Uterus (tissue), 3 donors: ENCODE measurements at regions not wholly inside any gene's neighbourhood (a gene's known extent, or its start where the extent isn't known, plus 50 kb on each side); places are given as distances from the start of the nearest gene placed in this dataset.

Experiments used
- DNase-seq, 2 donors: peaks; one replicate each; pipeline ENCODE4 v3.0.0-alpha.2; 2019 to 2020
- H3K27ac ChIP-seq, 2 donors: fragments of 200-600 bp; sonication (generic); 1 replicate in 1 of 2; 2 replicates in 1 of 2; pipeline ENCODE4 v1.5.1; 2016 to 2018
- H3K27me3 ChIP-seq, 2 donors: fragments of 200-600 bp; sonication (generic); one replicate each; pipeline ENCODE4 v1.5.1; 2018 to 2019; ENCODE audit warnings: control low read depth in 1 of 2
- H3K36me3 ChIP-seq, 2 donors: fragments of 200-600 bp; sonication (generic); one replicate each; pipeline ENCODE4 v1.5.1; 2019; ENCODE audit warnings: control low read depth in 1 of 2
- H3K4me1 ChIP-seq, 2 donors: fragments of 200-600 bp; sonication (generic); one replicate each; pipeline ENCODE4 v1.5.1; 2018 to 2019; ENCODE audit warnings: control low read depth in 1 of 2
- H3K4me3 ChIP-seq, 2 donors: fragments of 200-600 bp; sonication (generic); 1 replicate in 1 of 2; 2 replicates in 1 of 2; pipeline ENCODE4 v1.5.1; 2018 to 2019; ENCODE audit warnings: mild to moderate bottlenecking in 1 of 2
- H3K9me3 ChIP-seq, 2 donors: fragments of 200-600 bp; sonication (generic); one replicate each; pipeline ENCODE4 v1.5.1; 2019; ENCODE audit warnings: control low read depth in 1 of 2
- POLR2A ChIP-seq, 2 donors: fragments of 450-650 bp; IDR thresholded peaks; one replicate each; pipeline ENCODE4 v1.6.1; 2016; ENCODE audit warnings: antibody characterized with exemption in 2 of 2, mild to moderate bottlenecking in 1 of 2, moderate library complexity in 1 of 2
- intact Hi-C: fragments of 100-400 bp; cut with DNase I; formaldehyde crosslinking; loops from one replicate; pipeline ENCODE4 v1.15.1; 2023; ENCODE audit warnings: low total_unique reads
- TF ChIP-seq, protein P1 (sequence below), 4 experiments: fragments of 200-600 bp in 2 of 4; fragments of 450-650 bp in 2 of 4; sonication (generic) in 2 of 4; IDR thresholded peaks; one replicate each; pipeline ENCODE4 v1.5.1; 2016 to 2019; ENCODE audit warnings: antibody characterized with exemption in 4 of 4, mild to moderate bottlenecking in 2 of 4, moderate library complexity in 1 of 4
- donor health status: DM: yes; HTN: yes; CAD: no.

DNA sequence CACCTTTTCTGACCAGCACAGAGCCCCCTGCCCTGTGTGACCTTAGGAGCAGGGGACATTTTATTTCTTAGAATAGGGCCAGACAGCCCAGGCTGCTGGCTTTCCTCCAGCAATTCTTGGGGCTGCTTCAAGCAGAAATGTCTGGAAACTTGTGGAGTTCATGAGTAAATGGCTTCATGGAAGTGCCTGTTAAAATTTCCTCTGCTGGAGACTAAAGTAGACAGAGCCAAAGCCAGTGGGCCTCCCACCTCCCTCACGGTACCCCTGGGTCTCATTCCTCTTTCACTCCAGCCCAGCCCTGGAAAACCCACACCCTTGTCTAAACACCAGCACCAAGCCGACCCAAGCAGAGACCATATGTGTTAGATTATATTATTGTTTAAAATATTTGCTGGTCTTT, 505.5 kb upstream of the ZMIZ1 start:
- no peaks in the 10 kb centered on the region for H3K36me3 ChIP-seq
- H3K4me1 ChIP-seq: peaks cover 6 to 23% of the 10 kb centered on the region in 2 donors
- no peak for TF ChIP-seq POLR2A (IDR thresholded peaks at IDR 0.05)
- TF ChIP-seq, protein P1, sequence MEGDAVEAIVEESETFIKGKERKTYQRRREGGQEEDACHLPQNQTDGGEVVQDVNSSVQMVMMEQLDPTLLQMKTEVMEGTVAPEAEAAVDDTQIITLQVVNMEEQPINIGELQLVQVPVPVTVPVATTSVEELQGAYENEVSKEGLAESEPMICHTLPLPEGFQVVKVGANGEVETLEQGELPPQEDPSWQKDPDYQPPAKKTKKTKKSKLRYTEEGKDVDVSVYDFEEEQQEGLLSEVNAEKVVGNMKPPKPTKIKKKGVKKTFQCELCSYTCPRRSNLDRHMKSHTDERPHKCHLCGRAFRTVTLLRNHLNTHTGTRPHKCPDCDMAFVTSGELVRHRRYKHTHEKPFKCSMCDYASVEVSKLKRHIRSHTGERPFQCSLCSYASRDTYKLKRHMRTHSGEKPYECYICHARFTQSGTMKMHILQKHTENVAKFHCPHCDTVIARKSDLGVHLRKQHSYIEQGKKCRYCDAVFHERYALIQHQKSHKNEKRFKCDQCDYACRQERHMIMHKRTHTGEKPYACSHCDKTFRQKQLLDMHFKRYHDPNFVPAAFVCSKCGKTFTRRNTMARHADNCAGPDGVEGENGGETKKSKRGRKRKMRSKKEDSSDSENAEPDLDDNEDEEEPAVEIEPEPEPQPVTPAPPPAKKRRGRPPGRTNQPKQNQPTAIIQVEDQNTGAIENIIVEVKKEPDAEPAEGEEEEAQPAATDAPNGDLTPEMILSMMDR (IDR thresholded peaks at IDR 0.05): no peak
- H3K27ac ChIP-seq: peak overlapping the region; percentile 3 to 20
- H3K27me3 ChIP-seq: no peaks in the 10 kb centered on the region
- DNase-seq: peak in 1 of 2 donors; percentile 45
- intact Hi-C loops: no loop called here
- no peaks in the 10 kb centered on the region for H3K9me3 ChIP-seq
- H3K4me3 ChIP-seq: no peak overlapping the region

DNA sequence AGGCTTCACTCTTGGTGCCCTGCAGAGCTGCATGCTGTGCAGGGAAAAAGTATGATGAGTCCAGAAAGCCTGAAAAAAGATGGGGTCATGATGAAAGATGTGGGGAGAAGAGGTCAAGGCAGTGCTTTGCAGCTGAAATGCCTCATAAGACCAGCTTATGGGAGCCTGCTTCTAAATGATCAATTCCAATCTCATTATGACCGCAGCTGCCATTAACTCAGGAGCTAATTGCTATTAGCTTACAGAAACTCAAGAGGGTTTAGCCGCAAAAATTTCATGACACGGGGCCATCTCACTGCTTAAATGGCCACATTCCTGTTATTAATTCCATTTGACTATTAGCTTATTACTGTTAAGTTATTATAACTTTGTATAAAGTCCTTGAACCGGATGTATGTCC, 502.9 kb upstream of the ZMIZ1 start:
- no peak for TF ChIP-seq POLR2A (IDR thresholded peaks at IDR 0.05)
- DNase-seq: peak in 1 of 2 donors; percentile 3
- Histone ChIP-seq H3K4me1 (peaks cover 3 to 21% of the 10 kb centered on the region in 2 donors), H3K27me3 (no peaks in the 10 kb centered on the region), H3K9me3 (no peaks in the 10 kb centered on the region), H3K36me3 (no peaks in the 10 kb centered on the region), H3K4me3 (no peak overlapping the region), H3K27ac (peak overlapping the region in 1 of 2 donors; percentile 78)
- intact Hi-C loops: no loop called here

DNA sequence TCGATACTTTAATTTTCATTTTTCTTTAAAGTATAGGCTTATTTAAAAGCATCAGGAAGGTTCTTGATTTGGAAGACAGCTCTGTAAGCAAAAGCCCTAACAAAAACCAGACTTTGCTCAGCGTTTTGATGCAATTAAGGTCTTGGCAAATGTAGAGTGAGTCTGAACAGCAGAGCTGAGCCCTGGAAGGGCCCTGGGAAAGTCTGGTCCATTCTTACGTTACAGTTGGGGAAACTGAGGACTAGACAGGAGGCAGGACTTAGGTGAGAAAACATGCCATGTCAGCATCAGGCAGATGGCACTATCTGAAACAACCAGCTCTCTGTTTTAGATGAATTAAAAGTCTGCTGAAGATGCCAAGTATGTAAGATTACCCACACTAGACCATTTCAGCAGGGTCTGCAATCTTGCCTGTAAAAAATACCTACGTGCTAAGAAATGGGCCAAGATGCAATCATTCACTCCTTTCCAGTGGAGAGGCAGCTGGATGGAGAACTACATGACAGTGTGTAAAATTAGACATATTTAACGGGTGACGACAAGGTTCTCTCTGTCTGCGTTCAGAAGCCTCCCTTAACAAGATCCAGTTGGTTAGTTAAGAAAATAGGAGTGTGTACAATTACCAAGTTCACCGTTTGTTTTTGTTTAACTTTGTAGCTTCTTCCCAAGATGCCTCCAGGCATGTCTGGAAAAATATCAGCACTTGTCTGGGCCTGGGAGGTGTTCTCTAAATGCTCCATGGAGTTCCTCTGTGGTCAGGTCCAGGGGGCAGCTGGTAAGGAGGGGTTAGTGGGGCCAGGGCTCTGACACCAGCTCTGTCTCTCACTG, 502.3 kb upstream of the ZMIZ1 start:
- Histone ChIP-seq H3K27me3 (no peaks in the 10 kb centered on the region), H3K9me3 (no peaks in the 10 kb centered on the region), H3K4me3 (no peak overlapping the region), H3K4me1 (peaks cover 3 to 21% of the 10 kb centered on the region in 2 donors), H3K36me3 (no peaks in the 10 kb centered on the region), H3K27ac (peak overlapping the region; percentile 78 to 81)
- peak; percentile 15 to 26 for DNase-seq
- intact Hi-C loops: no loop called here
- TF ChIP-seq POLR2A (IDR thresholded peaks at IDR 0.05): no peak
- TF ChIP-seq, protein P1 (IDR thresholded peaks at IDR 0.05): no peak

DNA sequence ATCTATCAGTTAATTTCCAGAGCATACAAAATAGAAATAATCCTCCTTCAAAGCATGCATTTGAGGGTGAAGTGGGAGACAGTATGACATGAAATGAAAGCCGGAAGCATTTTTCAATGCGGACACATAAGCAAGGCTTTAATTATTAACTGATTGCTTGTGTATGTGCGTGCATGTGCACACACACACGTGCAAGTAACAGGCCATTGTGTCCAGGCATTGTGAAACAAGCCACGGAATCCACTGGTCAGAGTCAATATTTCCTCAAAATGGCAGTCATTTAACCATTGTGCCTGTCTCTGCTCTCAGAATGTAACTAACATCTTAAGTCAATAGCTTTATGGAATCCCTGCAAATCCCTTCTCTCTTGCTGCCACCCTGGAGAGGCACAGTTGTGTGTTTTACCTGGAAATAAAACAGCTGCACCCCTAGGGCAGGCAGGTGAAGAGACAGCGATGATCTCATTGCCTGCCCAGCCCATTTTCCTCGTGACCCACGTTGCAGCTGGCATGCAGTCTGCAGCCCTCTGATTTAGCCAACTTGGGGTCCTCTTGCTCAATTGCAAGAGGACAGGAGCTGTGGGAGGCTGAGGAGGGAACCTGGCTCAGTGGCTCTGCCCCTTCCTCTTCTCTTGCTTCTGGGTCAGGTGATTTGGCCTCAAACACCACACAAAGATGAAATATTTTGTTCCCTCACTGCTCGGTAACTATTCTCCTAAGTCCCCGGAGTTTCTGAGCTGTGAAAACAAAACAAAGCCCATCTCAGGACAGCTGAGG, 500.9 kb upstream of the ZMIZ1 start:
- peak overlapping the region; percentile 78 to 81 for H3K27ac ChIP-seq
- no peaks in the 10 kb centered on the region for H3K36me3 ChIP-seq
- intact Hi-C loops: no loop called here
- no peaks in the 10 kb centered on the region for H3K9me3 ChIP-seq
- no peaks in the 10 kb centered on the region for H3K27me3 ChIP-seq
- H3K4me1 ChIP-seq: peaks cover 3 to 21% of the 10 kb centered on the region in 2 donors
- no peak overlapping the region for H3K4me3 ChIP-seq
- no peak for DNase-seq
- TF ChIP-seq, protein P1 (IDR thresholded peaks at IDR 0.05): no peak

DNA sequence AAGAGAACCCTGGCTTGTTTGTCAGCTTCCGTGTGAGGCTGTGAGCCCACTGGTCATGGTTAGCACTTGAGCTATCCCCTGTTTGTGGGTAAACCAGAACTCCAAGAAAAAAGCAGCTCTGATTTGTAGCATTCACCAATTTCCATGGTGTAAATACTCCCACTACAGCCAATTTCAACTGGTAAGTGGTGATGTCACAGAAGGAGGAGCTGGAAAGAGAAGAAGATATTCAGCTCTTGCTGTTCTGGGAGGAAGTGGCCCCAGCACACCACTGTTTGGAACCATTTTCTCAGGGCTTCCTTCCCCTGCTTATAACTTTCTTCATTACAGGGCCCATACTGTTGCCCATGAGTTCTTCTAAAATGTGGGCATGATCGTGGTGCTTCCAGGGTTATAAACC, 500.1 kb upstream of the ZMIZ1 start:
- peak overlapping the region; percentile 78 to 81 for H3K27ac ChIP-seq
- TF ChIP-seq POLR2A (IDR thresholded peaks at IDR 0.05): no peak
- TF ChIP-seq, protein P1 (IDR thresholded peaks at IDR 0.05): no peak
- peaks cover 3 to 21% of the 10 kb centered on the region in 2 donors for H3K4me1 ChIP-seq
- intact Hi-C loops: no loop called here
- no peaks in the 10 kb centered on the region for H3K36me3 ChIP-seq
- H3K4me3 ChIP-seq: no peak overlapping the region
- H3K27me3 ChIP-seq: no peaks in the 10 kb centered on the region
- no peaks in the 10 kb centered on the region for H3K9me3 ChIP-seq
- DNase-seq: no peak
